Stimulated activated CD4-positive, alpha-beta T cell treated with anti-CD3 and anti-CD28 coated beads, Interleukin-12 subunit alpha, Interleukin-12 subunit beta, amount 100 ng/mL, for 48 hours (primary cell): ENCODE measurements at regions not wholly inside any gene's neighbourhood (a gene's known extent, or its start where the extent isn't known, plus 50 kb on each side); places are given as distances from the start of the nearest gene placed in this dataset.

ENCODE experiments used
- DNase-seq, 3 donors: peaks; one replicate each; pipeline ENCODE4 v3.0.0-alpha.2; 2020; ENCODE audit warnings: low read depth in 2 of 3, low spot score in 1 of 3

- no peak for DNase-seq
These were observed 886.7 kb upstream of the CHAC2 start for GRCh38 chr2:52880872-52881271.

- DNase-seq = no peak
These were observed 888.0 kb upstream of the CHAC2 start for GRCh38 chr2:52879561-52879960.

GRCh38 chr2:52877703-52878102, 889.9 kb upstream of the CHAC2 start:
- no peak for DNase-seq

GRCh38 chr2:52874466-52875106, 893.0 kb upstream of the CHAC2 start:
- no peak for DNase-seq

DNA sequence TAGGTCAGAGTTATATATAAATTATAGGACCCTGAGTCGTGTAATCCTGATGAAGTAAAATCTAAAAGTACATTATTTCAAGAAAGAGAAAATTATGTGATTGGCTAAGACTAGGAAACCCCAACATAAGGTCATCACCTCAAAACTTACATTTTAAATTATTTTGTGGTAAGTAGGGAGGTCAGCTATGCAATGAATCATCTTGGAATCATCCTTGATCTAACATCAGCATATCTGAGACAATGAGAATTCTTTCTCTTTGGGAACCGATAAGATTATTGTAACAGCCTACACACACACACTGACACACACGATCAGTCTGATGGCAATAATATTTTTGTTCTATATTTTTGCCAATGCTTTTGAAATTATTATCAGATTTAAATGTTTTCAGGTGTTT, 904.8 kb upstream of the CHAC2 start:
- DNase-seq = no peak

DNA sequence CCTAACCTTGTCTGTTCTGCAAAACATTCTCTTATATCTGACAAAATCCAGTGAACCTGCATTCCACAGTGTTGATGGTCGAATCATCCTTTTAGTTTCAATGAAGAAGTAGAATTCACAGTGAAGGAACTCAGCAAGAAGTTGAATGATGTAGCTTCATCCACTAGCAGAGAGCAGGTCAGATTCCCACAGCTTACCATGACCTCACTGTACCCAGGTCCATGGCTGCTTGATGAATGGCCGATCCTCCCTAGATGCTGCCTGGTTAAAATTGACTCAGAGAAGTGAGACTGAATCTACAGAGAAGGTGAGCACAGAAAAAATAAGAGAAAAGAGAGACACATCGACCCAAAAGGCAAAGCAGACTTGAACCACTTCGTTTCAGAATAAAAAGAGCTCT, 906.0 kb upstream of the CHAC2 start:
- no peak for DNase-seq

GRCh38 chr2:52859065-52859464, 908.5 kb upstream of the CHAC2 start:
- DNase-seq = no peak

GRCh38 chr2:52857722-52858121, 909.9 kb upstream of the CHAC2 start:
- no peak for DNase-seq

GRCh38 chr2:52852006-52852405, 915.6 kb upstream of the CHAC2 start:
- no peak for DNase-seq

GRCh38 chr2:52844701-52845423, 922.7 kb upstream of the CHAC2 start:
- no peak for DNase-seq

GRCh38 chr2:52835909-52836308, 931.7 kb upstream of the CHAC2 start:
- no peak for DNase-seq

DNA sequence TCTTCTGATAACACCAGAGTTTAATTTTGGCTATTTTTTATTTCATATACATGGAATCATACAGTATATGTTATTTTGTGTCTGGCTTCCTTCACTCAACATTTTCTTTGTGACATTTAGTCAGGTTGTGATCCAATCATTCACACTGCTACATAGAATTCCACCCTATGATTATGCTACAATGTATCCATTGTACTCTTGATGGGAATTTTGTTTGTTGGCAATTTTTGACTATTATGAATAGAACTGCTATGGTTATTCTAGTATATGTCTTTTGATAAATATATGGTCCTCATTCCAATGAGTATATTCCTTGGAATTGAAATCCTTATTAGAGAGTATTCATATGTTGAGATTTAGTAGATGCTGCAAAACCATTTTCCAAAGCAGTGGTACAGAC, 936.4 kb upstream of the CHAC2 start:
- no peak for DNase-seq

GRCh38 chr2:52828112-52828511, 939.5 kb upstream of the CHAC2 start:
- DNase-seq = no peak

GRCh38 chr2:52821631-52822030, 946.0 kb upstream of the CHAC2 start:
- DNase-seq = no peak

GRCh38 chr2:52818958-52819357, 948.6 kb upstream of the CHAC2 start:
- no peak for DNase-seq

GRCh38 chr2:52810460-52810859, 957.1 kb upstream of the CHAC2 start:
- DNase-seq = no peak

DNA sequence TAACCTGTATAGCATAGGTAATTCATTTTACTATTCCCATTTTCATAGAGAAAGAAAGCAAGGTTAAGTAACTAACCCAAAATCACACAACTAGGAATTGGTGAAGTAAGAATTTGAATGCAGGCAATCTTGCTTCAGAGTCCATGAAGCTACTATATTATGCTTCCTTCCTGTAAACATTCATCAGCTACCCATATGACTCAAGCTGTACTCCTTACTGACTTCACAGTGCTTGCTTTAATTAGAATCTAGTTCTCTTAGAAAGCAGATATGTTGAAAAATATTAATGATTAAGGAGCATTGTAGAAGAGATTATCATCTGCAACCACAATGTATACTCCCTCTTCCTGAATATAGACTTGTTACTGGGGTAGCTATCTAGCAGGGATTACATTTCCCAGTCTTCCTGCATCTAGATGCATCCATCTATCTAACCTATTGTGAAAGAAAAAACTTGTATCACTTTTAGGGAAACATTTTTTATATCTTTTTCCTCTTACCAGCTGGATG, 961.6 kb upstream of the CHAC2 start:
- DNase-seq = no peak

- DNase-seq = no peak
These were observed 973.0 kb upstream of the CHAC2 start for GRCh38 chr2:52794581-52794980.

GRCh38 chr2:52779446-52779845, 988.2 kb upstream of the CHAC2 start:
- DNase-seq = no peak

DNA sequence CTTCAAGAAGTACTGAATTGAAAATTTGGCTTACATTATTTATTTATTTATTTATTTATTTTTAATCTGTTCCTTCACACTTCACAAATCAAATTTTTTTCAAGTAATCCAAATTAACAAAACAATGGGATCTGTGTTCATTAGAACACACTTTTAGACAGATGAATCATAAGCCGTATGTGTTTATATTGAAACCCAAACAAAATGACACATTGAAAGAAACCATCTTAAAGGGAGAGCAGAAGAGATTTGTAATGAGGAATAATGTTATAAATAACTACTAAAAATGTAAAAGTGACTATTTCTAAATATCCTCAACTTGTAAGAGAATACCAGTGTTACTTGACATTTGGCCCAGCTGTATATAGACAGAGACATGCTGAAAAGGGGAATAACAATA, 991.0 kb upstream of the CHAC2 start:
- no peak for DNase-seq

- DNase-seq = no peak
These were observed 991.9 kb upstream of the CHAC2 start for GRCh38 chr2:52775674-52776073.

DNA sequence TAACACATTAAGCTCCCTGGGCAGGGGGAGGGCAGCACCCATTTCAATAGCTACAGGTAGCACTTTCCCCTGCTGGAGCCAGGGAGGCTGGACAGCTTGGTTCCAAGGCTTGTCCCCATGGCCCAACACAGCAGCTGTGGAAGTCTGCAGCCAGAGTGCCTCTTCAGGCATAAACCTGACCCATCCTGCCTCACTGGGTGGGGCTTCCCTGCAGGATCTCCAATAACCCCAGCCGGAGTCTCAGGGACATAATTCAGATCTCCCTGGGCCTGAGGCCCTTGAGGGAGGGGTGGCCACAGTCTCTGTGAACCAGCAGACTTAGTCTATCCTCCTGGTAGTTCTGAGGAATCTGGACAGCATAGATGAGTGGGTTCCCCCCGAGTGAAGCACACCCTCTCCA, 1001.9 kb upstream of the CHAC2 start:
- DNase-seq = no peak

GRCh38 chr2:52749764-52750163, 1017.8 kb upstream of the CHAC2 start:
- no peak for DNase-seq
